ENCODE measurements at regions not wholly inside any gene's neighbourhood (a gene's known extent, or its start where the extent isn't known, plus 50 kb on each side); places are given as distances from the start of the nearest gene placed in this dataset.
"Not testable (repeated sequence)": the region's sequence is repeated elsewhere in the genome, so short reads cannot be mapped to it uniquely, and the experiment has no call there.

- Histone ChIP-seq H3K4me3 (ENCODE audit: low read depth, low read length) (no peak overlapping the region), H3K4me1 (ENCODE audit: control insufficient read depth, insufficient read depth, low read length) (no peaks in the 10 kb centered on the region), H3K27me3 (ENCODE audit: control insufficient read depth, insufficient read depth, low read length) (no peaks in the 10 kb centered on the region)
Measured at GRCh38 chr21:15472108-15473040, 257.4 kb upstream of the USP25 start.

GRCh38 chr21:15477773-15478172, 252.0 kb upstream of the USP25 start:
- H3K9ac ChIP-seq (ENCODE audit: low read depth, low read length); H3K4me1 ChIP-seq (ENCODE audit: control insufficient read depth, insufficient read depth, low read length); H3K9me3 ChIP-seq (ENCODE audit: control insufficient read depth, insufficient read depth, low read length); H3K36me3 ChIP-seq (ENCODE audit: control insufficient read depth, insufficient read depth, low read length); H3K27me3 ChIP-seq (ENCODE audit: control insufficient read depth, insufficient read depth, low read length); H3K4me3 ChIP-seq (ENCODE audit: low read depth, low read length): not testable (repeated sequence)

More at GRCh38 chr21:15472108-15473040, 257.4 kb upstream of the USP25 start:
- Histone ChIP-seq H3K36me3 (ENCODE audit: control insufficient read depth, insufficient read depth, low read length) (no peaks in the 10 kb centered on the region), H3K9me3 (ENCODE audit: control insufficient read depth, insufficient read depth, low read length) (no peaks in the 10 kb centered on the region), H3K9ac (ENCODE audit: low read depth, low read length) (no peak overlapping the region)

GRCh38 chr21:15480160-15480559, 249.6 kb upstream of the USP25 start:
- H3K9ac ChIP-seq (ENCODE audit: low read depth, low read length) = no peak overlapping the region
- H3K4me1 ChIP-seq (ENCODE audit: control insufficient read depth, insufficient read depth, low read length) = no peaks in the 10 kb centered on the region
- no peak overlapping the region for H3K4me3 ChIP-seq (ENCODE audit: low read depth, low read length)
- no peaks in the 10 kb centered on the region for H3K9me3 ChIP-seq (ENCODE audit: control insufficient read depth, insufficient read depth, low read length)
- no peaks in the 10 kb centered on the region for H3K36me3 ChIP-seq (ENCODE audit: control insufficient read depth, insufficient read depth, low read length)
- H3K27me3 ChIP-seq (ENCODE audit: control insufficient read depth, insufficient read depth, low read length) = no peaks in the 10 kb centered on the region

GRCh38 chr21:15483138-15483780, 246.5 kb upstream of the USP25 start:
- H3K4me1 ChIP-seq (ENCODE audit: control insufficient read depth, insufficient read depth, low read length) = no peaks in the 10 kb centered on the region
- H3K9ac ChIP-seq (ENCODE audit: low read depth, low read length) = no peak overlapping the region
- no peaks in the 10 kb centered on the region for H3K27me3 ChIP-seq (ENCODE audit: control insufficient read depth, insufficient read depth, low read length)
- no peak overlapping the region for H3K4me3 ChIP-seq (ENCODE audit: low read depth, low read length)
- H3K36me3 ChIP-seq (ENCODE audit: control insufficient read depth, insufficient read depth, low read length) = no peaks in the 10 kb centered on the region
- no peaks in the 10 kb centered on the region for H3K9me3 ChIP-seq (ENCODE audit: control insufficient read depth, insufficient read depth, low read length)

GRCh38 chr21:15486460-15487195, 243.2 kb upstream of the USP25 start:
- H3K4me3 ChIP-seq (ENCODE audit: low read depth, low read length) = no peak overlapping the region
- H3K9ac ChIP-seq (ENCODE audit: low read depth, low read length) = no peak overlapping the region

GRCh38 chr21:15487196-15487550, 242.6 kb upstream of the USP25 start:
- Histone ChIP-seq H3K4me1 (ENCODE audit: control insufficient read depth, insufficient read depth, low read length) (no peaks in the 10 kb centered on the region), H3K4me3 (ENCODE audit: low read depth, low read length) (no peak overlapping the region), H3K27me3 (ENCODE audit: control insufficient read depth, insufficient read depth, low read length) (no peaks in the 10 kb centered on the region), H3K36me3 (ENCODE audit: control insufficient read depth, insufficient read depth, low read length) (no peaks in the 10 kb centered on the region), H3K9me3 (ENCODE audit: control insufficient read depth, insufficient read depth, low read length) (no peaks in the 10 kb centered on the region), H3K9ac (ENCODE audit: low read depth, low read length) (no peak overlapping the region)

More at GRCh38 chr21:15486460-15487195, 243.2 kb upstream of the USP25 start:
- H3K27me3 ChIP-seq (ENCODE audit: control insufficient read depth, insufficient read depth, low read length) = no peaks in the 10 kb centered on the region
- H3K4me1 ChIP-seq (ENCODE audit: control insufficient read depth, insufficient read depth, low read length) = no peaks in the 10 kb centered on the region
- H3K9me3 ChIP-seq (ENCODE audit: control insufficient read depth, insufficient read depth, low read length) = no peaks in the 10 kb centered on the region
- H3K36me3 ChIP-seq (ENCODE audit: control insufficient read depth, insufficient read depth, low read length) = no peaks in the 10 kb centered on the region

GRCh38 chr21:15491100-15491499, 238.7 kb upstream of the USP25 start:
- Histone ChIP-seq H3K36me3 (ENCODE audit: control insufficient read depth, insufficient read depth, low read length) (no peaks in the 10 kb centered on the region), H3K4me1 (ENCODE audit: control insufficient read depth, insufficient read depth, low read length) (no peaks in the 10 kb centered on the region), H3K4me3 (ENCODE audit: low read depth, low read length) (no peak overlapping the region), H3K9ac (ENCODE audit: low read depth, low read length) (no peak overlapping the region), H3K27me3 (ENCODE audit: control insufficient read depth, insufficient read depth, low read length) (no peaks in the 10 kb centered on the region), H3K9me3 (ENCODE audit: control insufficient read depth, insufficient read depth, low read length) (no peaks in the 10 kb centered on the region)

GRCh38 chr21:15493646-15494045, 236.1 kb upstream of the USP25 start:
- Histone ChIP-seq H3K4me1 (ENCODE audit: control insufficient read depth, insufficient read depth, low read length) (no peaks in the 10 kb centered on the region), H3K27me3 (ENCODE audit: control insufficient read depth, insufficient read depth, low read length) (no peaks in the 10 kb centered on the region), H3K9me3 (ENCODE audit: control insufficient read depth, insufficient read depth, low read length) (no peaks in the 10 kb centered on the region), H3K36me3 (ENCODE audit: control insufficient read depth, insufficient read depth, low read length) (no peaks in the 10 kb centered on the region), H3K9ac (ENCODE audit: low read depth, low read length) (no peak overlapping the region), H3K4me3 (ENCODE audit: low read depth, low read length) (no peak overlapping the region)

GRCh38 chr21:15494481-15494880, 235.3 kb upstream of the USP25 start:
- H3K9ac ChIP-seq (ENCODE audit: low read depth, low read length) = no peak overlapping the region
- H3K36me3 ChIP-seq (ENCODE audit: control insufficient read depth, insufficient read depth, low read length) = no peaks in the 10 kb centered on the region
- H3K9me3 ChIP-seq (ENCODE audit: control insufficient read depth, insufficient read depth, low read length) = no peaks in the 10 kb centered on the region
- H3K4me3 ChIP-seq (ENCODE audit: low read depth, low read length) = no peak overlapping the region
- H3K27me3 ChIP-seq (ENCODE audit: control insufficient read depth, insufficient read depth, low read length) = no peaks in the 10 kb centered on the region
- no peaks in the 10 kb centered on the region for H3K4me1 ChIP-seq (ENCODE audit: control insufficient read depth, insufficient read depth, low read length)

GRCh38 chr21:15495965-15496364, 233.8 kb upstream of the USP25 start:
- Histone ChIP-seq H3K4me3 (ENCODE audit: low read depth, low read length) (no peak overlapping the region), H3K36me3 (ENCODE audit: control insufficient read depth, insufficient read depth, low read length) (no peaks in the 10 kb centered on the region)

GRCh38 chr21:15496911-15497310, 232.9 kb upstream of the USP25 start:
- no peaks in the 10 kb centered on the region for H3K4me1 ChIP-seq (ENCODE audit: control insufficient read depth, insufficient read depth, low read length)
- H3K9ac ChIP-seq (ENCODE audit: low read depth, low read length) = no peak overlapping the region
- no peaks in the 10 kb centered on the region for H3K9me3 ChIP-seq (ENCODE audit: control insufficient read depth, insufficient read depth, low read length)
- H3K27me3 ChIP-seq (ENCODE audit: control insufficient read depth, insufficient read depth, low read length) = no peaks in the 10 kb centered on the region
- no peaks in the 10 kb centered on the region for H3K36me3 ChIP-seq (ENCODE audit: control insufficient read depth, insufficient read depth, low read length)
- H3K4me3 ChIP-seq (ENCODE audit: low read depth, low read length) = no peak overlapping the region

More at GRCh38 chr21:15495965-15496364, 233.8 kb upstream of the USP25 start:
- Histone ChIP-seq H3K27me3 (ENCODE audit: control insufficient read depth, insufficient read depth, low read length) (no peaks in the 10 kb centered on the region), H3K9me3 (ENCODE audit: control insufficient read depth, insufficient read depth, low read length) (no peaks in the 10 kb centered on the region), H3K9ac (ENCODE audit: low read depth, low read length) (no peak overlapping the region), H3K4me1 (ENCODE audit: control insufficient read depth, insufficient read depth, low read length) (no peaks in the 10 kb centered on the region)
